ENCODE measurements at regions not wholly inside any gene's neighbourhood (a gene's known extent, or its start where the extent isn't known, plus 50 kb on each side); places are given as distances from the start of the nearest gene placed in this dataset.

DNA sequence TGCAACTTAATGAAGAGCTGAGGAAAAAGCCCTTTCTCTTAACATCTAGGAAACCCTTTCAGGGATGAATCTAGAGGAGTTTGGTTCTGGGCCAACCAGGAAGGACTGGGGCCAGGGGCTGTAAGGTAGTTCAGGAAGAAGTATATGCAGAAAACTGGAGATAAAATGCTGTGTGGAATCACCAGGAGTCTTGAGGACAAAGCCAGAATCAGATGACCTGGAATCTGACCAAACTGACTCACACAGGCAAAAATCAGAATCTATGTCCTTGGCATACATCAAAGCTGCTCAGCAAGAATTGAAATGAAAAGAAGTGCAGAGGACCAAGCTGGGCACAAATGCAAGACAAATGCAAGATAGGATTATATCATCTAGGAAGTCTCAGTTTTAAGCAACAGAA lies 59.4 kb upstream of the ATP2C1 start:
- DNase-seq (ENCODE audit: low read depth in 1 of 2, low spot score in 1 of 2), result peak in 1 of 2 donors; percentile 65
- no peaks in the 10 kb centered on the region for H3K27me3 ChIP-seq
- TF ChIP-seq, protein P1, sequence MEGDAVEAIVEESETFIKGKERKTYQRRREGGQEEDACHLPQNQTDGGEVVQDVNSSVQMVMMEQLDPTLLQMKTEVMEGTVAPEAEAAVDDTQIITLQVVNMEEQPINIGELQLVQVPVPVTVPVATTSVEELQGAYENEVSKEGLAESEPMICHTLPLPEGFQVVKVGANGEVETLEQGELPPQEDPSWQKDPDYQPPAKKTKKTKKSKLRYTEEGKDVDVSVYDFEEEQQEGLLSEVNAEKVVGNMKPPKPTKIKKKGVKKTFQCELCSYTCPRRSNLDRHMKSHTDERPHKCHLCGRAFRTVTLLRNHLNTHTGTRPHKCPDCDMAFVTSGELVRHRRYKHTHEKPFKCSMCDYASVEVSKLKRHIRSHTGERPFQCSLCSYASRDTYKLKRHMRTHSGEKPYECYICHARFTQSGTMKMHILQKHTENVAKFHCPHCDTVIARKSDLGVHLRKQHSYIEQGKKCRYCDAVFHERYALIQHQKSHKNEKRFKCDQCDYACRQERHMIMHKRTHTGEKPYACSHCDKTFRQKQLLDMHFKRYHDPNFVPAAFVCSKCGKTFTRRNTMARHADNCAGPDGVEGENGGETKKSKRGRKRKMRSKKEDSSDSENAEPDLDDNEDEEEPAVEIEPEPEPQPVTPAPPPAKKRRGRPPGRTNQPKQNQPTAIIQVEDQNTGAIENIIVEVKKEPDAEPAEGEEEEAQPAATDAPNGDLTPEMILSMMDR (IDR thresholded peaks at IDR 0.05; ENCODE audit: low read depth, low read length), result no peak
- no peaks in the 10 kb centered on the region for H3K9me3 ChIP-seq (ENCODE audit: low read depth)
- H3K4me1 ChIP-seq (ENCODE audit: low read depth), result peaks cover 5% of the 10 kb centered on the region
- no peak overlapping the region for H3K27ac ChIP-seq
- H3K4me3 ChIP-seq, result no peak overlapping the region
- no peaks in the 10 kb centered on the region for H3K36me3 ChIP-seq

DNA sequence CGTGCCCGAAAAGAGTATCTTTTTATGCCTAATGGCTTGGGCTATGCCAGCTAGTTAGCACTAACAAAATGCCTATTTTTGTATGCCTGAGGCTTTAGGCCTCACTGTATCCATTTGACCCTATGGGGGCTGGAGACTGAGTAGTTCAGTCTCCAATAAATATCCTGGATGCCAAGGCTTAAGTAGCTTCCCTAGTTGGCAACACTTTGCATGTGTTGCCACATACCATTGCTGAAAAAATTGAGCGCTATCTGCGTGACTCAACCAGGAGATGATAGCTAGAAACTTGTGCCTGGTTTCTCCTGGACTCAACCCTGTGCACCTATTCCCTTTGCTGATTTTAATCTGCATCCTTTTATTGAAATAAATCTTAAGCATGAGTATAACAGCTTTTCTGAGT lies 58.4 kb upstream of the ATP2C1 start:
- no peak overlapping the region for H3K27ac ChIP-seq
- H3K9me3 ChIP-seq (ENCODE audit: low read depth), result no peaks in the 10 kb centered on the region
- no peaks in the 10 kb centered on the region for H3K27me3 ChIP-seq
- TF ChIP-seq, protein P1 (IDR thresholded peaks at IDR 0.05; ENCODE audit: low read depth, low read length), result no peak
- DNase-seq (ENCODE audit: low read depth in 1 of 2, low spot score in 1 of 2), result peak in 1 of 2 donors; percentile 72
- peaks cover 12% of the 10 kb centered on the region for H3K4me1 ChIP-seq (ENCODE audit: low read depth)
- no peaks in the 10 kb centered on the region for H3K36me3 ChIP-seq
- H3K4me3 ChIP-seq, result no peak overlapping the region

DNA sequence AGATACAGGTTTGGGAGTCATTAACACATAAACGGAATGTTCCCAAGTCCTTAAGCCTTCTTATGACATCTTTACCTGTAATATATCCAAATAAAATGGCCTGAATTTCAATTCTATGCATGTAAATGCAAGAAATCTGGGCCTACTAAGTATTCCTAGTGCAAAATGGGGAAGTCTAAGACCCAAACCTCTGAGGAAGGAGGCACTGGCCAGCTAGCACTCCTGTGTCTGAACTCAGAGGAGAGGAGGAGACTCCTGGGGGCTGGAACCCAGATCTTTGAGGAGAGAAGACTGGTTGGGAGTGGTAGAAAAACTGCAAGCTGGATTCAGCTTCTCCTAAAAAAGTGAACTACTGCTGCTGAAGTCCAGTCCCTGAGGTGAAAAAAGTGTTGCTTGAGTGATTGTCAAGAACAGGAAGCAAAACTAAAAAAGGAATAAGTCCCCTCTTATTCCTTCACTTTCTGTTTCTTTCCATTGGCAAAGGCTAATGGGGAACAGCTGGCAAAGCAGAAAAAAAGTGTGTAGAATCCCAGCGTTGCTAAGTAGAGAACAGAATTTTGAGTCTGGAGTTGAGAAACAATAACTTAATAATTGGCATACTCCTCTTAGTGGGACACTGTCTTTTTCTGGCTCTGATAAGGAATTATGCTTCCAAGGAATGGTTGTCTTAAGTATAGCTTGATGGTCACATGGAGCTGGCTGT lies 54.8 kb upstream of the ATP2C1 start:
- TF ChIP-seq, protein P1 (IDR thresholded peaks at IDR 0.05; ENCODE audit: low read depth, low read length), result no peak
- no peak overlapping the region for H3K4me3 ChIP-seq

DNA sequence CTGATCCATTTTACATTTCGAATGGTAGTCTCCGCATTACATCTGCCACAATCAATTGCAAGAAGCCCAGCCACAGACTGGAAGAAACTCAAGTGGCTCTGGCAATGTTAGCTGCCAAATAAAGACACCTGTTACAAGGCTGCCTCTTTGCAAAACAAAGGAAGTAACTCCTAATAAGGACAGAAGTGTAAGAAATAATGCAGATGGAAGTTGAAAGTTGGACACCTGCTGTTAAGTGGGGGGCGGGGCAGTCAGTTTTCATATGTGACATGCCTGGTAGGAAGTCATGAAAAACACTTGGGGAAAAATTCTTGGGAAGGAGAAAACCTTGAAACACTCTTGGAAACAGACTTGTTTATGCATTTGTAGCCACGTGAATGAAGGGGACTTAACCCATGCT lies 54.1 kb upstream of the ATP2C1 start:
- Histone ChIP-seq H3K9me3 (ENCODE audit: low read depth) (no peaks in the 10 kb centered on the region), H3K4me3 (no peak overlapping the region), H3K4me1 (ENCODE audit: low read depth) (peaks cover 17% of the 10 kb centered on the region), H3K27me3 (no peaks in the 10 kb centered on the region), H3K36me3 (no peaks in the 10 kb centered on the region), H3K27ac (no peak overlapping the region)
- TF ChIP-seq, protein P1 (IDR thresholded peaks at IDR 0.05; ENCODE audit: low read depth, low read length), result no peak
- DNase-seq (ENCODE audit: low read depth in 1 of 2, low spot score in 1 of 2), result peak in 1 of 2 donors; percentile 19

More for the DNA sequence above, 54.8 kb upstream of the ATP2C1 start:
- Histone ChIP-seq H3K27me3 (no peaks in the 10 kb centered on the region), H3K36me3 (no peaks in the 10 kb centered on the region), H3K27ac (no peak overlapping the region), H3K9me3 (ENCODE audit: low read depth) (no peaks in the 10 kb centered on the region), H3K4me1 (ENCODE audit: low read depth) (peaks cover 17% of the 10 kb centered on the region)
- DNase-seq (ENCODE audit: low read depth in 1 of 2, low spot score in 1 of 2), result no peak

DNA sequence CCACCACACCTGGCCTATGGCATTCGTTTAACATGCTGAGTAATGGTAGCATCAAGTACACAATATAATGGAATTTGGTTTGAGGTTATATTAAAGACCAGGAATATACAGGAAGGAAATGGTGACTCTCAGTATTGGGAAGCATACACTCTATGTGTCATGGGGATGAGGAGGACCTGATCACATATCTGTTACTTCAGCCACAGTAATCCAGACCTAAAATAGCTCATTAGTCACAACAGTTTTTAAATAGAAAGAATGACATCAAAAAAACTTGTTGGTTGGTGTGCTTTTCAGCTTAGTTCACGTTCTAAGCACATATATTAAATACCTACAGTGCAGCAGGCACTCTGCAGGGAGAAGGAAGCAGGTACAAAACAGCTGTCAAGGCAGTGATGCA lies 52.5 kb upstream of the ATP2C1 start:
- Histone ChIP-seq H3K4me3 (no peak overlapping the region), H3K27me3 (no peaks in the 10 kb centered on the region), H3K27ac (no peak overlapping the region), H3K4me1 (ENCODE audit: low read depth) (peaks cover 17% of the 10 kb centered on the region), H3K9me3 (ENCODE audit: low read depth) (no peaks in the 10 kb centered on the region), H3K36me3 (no peaks in the 10 kb centered on the region)
- no peak for DNase-seq (ENCODE audit: low read depth in 1 of 2, low spot score in 1 of 2)
- TF ChIP-seq, protein P1 (IDR thresholded peaks at IDR 0.05; ENCODE audit: low read depth, low read length), result no peak
